Upper lobe of left lung (tissue), 6 donors: ENCODE measurements at regions not wholly inside any gene's neighbourhood (a gene's known extent, or its start where the extent isn't known, plus 50 kb on each side); places are given as distances from the start of the nearest gene placed in this dataset.

Experiments used
- ATAC-seq, 2 donors: fragments of 200-7000 bp; cut with Tn5 transposase; one replicate each; pipeline ENCODE4 v1.9.1; 2022; ENCODE audit warnings: mild to moderate bottlenecking in 2 of 2, moderate library complexity in 2 of 2; ENCODE audit not compliant: low FRiP score in 2 of 2
- DNase-seq, 2 donors: peaks; one replicate each; pipeline ENCODE4 v3.0.0-alpha.2; 2019 to 2020
- H3K27ac ChIP-seq, 4 donors: fragments of 200-600 bp; sonication (generic); one replicate each; pipeline ENCODE4 v1.5.1; 2016 to 2019
- H3K27me3 ChIP-seq, 4 donors: fragments of 200-600 bp; sonication (generic); one replicate each; pipeline ENCODE4 v1.5.1; 2017 to 2019
- H3K36me3 ChIP-seq, 4 donors: fragments of 200-600 bp; sonication (generic); one replicate each; pipeline ENCODE4 v1.5.1; 2016 to 2019
- H3K4me1 ChIP-seq, 4 donors: fragments of 200-600 bp; sonication (generic); one replicate each; pipeline ENCODE4 v1.5.1; 2018 to 2019
- H3K4me3 ChIP-seq, 4 donors: fragments of 200-600 bp; sonication (generic); one replicate each; pipeline ENCODE4 v1.5.1; 2017 to 2019; ENCODE audit warnings: mild to moderate bottlenecking in 2 of 4, moderate library complexity in 1 of 4
- H3K9me3 ChIP-seq, 4 donors: fragments of 200-600 bp; sonication (generic); one replicate each; pipeline ENCODE4 v1.5.1; 2018 to 2019
- EP300 ChIP-seq, 4 donors: sonication (generic); formaldehyde crosslinking; IDR thresholded peaks; one replicate each; pipeline ENCODE4 v1.5.1; 2017; ENCODE audit warnings: antibody characterized with exemption in 4 of 4, control low read depth in 2 of 4
- POLR2A ChIP-seq, 4 donors: fragments of 450-650 bp; IDR thresholded peaks; one replicate each; pipeline ENCODE4 v1.5.1; 2016 to 2017; ENCODE audit warnings: antibody characterized with exemption in 4 of 4, mild to moderate bottlenecking in 2 of 4
- POLR2AphosphoS5 ChIP-seq, 2 donors: sonication (generic); formaldehyde crosslinking; IDR thresholded peaks; one replicate each; pipeline ENCODE4 v1.5.1; 2017; ENCODE audit warnings: antibody characterized with exemption in 2 of 2
- WGBS, 2 donors: methylation state at CpG; one replicate each; pipeline ENCODE4 v1.1.5; 2017 to 2018; 5-methylcytosine and 5-hydroxymethylcytosine counted together
- TF ChIP-seq, protein P1 (sequence below), 6 experiments: fragments of 450-650 bp in 4 of 6; fragments of 200-600 bp in 2 of 6; sonication (generic) in 2 of 6; IDR thresholded peaks; one replicate each; pipeline ENCODE4 v1.5.1; 2016 to 2019; ENCODE audit warnings: antibody characterized with exemption in 6 of 6
- donor health status: DM: no; HTN: no; CAD: no; lungs with moderate emphysema.
- donor health status: DM: no; HTN: yes; CAD: no; lungs with severe emphysema.

DNA sequence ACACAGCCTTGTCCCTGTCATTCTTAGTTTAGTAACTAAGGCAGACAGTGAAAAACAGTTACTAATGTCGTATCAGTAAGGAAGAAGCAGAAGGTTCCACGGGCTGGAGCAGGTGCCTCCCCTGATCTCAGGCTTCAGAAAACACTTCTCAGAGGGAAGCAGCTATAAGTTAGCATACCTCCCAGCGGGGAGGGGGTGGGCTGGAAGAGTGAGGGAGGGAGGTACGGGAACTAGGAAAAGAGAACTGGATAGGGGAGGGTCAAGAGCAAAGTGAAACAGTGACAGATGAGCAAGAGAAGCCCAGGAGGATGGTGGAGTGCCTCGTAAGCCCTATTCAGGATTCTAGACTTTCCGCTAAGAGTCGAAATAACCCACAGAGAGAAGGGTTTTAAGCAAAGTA is 186.3 kb upstream of the XYLT1 start:
- TF ChIP-seq POLR2AphosphoS5 (IDR thresholded peaks at IDR 0.05) (no peak), EP300 (IDR thresholded peaks at IDR 0.05) (no peak), POLR2A (IDR thresholded peaks at IDR 0.05) (no peak)
- TF ChIP-seq, protein P1, sequence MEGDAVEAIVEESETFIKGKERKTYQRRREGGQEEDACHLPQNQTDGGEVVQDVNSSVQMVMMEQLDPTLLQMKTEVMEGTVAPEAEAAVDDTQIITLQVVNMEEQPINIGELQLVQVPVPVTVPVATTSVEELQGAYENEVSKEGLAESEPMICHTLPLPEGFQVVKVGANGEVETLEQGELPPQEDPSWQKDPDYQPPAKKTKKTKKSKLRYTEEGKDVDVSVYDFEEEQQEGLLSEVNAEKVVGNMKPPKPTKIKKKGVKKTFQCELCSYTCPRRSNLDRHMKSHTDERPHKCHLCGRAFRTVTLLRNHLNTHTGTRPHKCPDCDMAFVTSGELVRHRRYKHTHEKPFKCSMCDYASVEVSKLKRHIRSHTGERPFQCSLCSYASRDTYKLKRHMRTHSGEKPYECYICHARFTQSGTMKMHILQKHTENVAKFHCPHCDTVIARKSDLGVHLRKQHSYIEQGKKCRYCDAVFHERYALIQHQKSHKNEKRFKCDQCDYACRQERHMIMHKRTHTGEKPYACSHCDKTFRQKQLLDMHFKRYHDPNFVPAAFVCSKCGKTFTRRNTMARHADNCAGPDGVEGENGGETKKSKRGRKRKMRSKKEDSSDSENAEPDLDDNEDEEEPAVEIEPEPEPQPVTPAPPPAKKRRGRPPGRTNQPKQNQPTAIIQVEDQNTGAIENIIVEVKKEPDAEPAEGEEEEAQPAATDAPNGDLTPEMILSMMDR (IDR thresholded peaks at IDR 0.05) = no peak
- no peak overlapping the region for H3K4me3 ChIP-seq
- no peaks in the 10 kb centered on the region for H3K4me1 ChIP-seq
- DNase-seq = no peak
- no peak overlapping the region for H3K27ac ChIP-seq
- no peak for ATAC-seq
- no peaks in the 10 kb centered on the region for H3K27me3 ChIP-seq
- 33 to 42% methylated on average over 7 of the region's 7 CpGs for WGBS, 2 donors
- H3K9me3 ChIP-seq = no peaks in the 10 kb centered on the region
- H3K36me3 ChIP-seq = no peaks in the 10 kb centered on the region

DNA sequence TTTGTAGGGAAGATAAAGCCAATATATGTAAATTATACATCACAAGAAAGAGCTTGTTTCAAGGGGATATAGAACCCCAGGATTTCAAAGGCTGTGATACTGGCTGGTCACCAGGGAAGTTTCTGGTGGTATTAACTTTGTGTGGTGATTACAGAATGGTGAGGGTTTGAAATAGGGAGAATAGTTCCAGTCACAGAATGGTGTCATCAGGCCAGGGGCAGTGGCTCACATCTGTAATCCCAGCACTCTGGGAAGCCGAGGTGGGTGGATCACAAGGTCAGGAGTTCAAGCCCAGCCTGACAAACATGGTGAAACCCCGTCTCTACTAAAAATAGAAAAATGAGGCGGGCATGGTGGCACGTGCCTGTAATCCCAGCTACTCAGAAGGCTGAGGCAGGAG is 183.8 kb upstream of the XYLT1 start:
- no peaks in the 10 kb centered on the region for H3K27me3 ChIP-seq
- WGBS, 2 donors = 56% methylated on average over 4 of the region's 4 CpGs
- DNase-seq = no peak
- H3K36me3 ChIP-seq = no peaks in the 10 kb centered on the region
- H3K27ac ChIP-seq = no peak overlapping the region
- H3K4me1 ChIP-seq = no peaks in the 10 kb centered on the region
- ATAC-seq = no peak
- no peak overlapping the region for H3K4me3 ChIP-seq
- H3K9me3 ChIP-seq = no peaks in the 10 kb centered on the region
- TF ChIP-seq POLR2AphosphoS5 (IDR thresholded peaks at IDR 0.05) (no peak), EP300 (IDR thresholded peaks at IDR 0.05) (no peak), POLR2A (IDR thresholded peaks at IDR 0.05) (no peak)
- TF ChIP-seq, protein P1 (IDR thresholded peaks at IDR 0.05) = no peak

DNA sequence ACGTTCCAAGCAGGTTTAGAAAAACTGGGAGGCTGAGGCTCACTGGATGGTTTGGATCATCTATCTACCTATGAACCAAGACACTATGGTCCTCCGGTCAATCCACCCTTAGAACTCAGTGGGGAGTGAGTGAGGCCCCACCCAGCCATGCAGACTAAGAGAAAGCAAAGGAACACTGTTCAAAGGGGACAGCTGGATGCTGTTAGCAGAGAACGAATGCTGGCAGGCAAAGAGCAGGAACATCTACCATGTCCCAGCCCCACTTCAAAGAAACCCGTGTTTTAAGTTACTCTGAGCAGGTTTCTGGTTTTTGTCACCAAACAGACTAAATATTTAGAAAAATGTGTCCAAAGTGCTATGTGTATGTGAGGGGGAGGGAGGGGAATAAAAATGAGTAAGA is 183.4 kb upstream of the XYLT1 start:
- Histone ChIP-seq H3K9me3 (no peaks in the 10 kb centered on the region), H3K4me1 (no peaks in the 10 kb centered on the region), H3K4me3 (no peak overlapping the region), H3K27ac (no peak overlapping the region), H3K27me3 (no peaks in the 10 kb centered on the region), H3K36me3 (no peaks in the 10 kb centered on the region)
- ATAC-seq (peak in 1 of 2 donors; percentile 41), DNase-seq (no peak)
- WGBS, 2 donors = 64 to 67% methylated on average over 4 of the region's 4 CpGs
- TF ChIP-seq, protein P1 (IDR thresholded peaks at IDR 0.05) = no peak
- TF ChIP-seq POLR2A (IDR thresholded peaks at IDR 0.05) (no peak), POLR2AphosphoS5 (IDR thresholded peaks at IDR 0.05) (no peak), EP300 (IDR thresholded peaks at IDR 0.05) (no peak)

GRCh38 chr16:17647879-17648872 is 177.4 kb upstream of the XYLT1 start:
- Histone ChIP-seq H3K9me3 (peaks cover 0 to 7% (median 6%) of the 10 kb centered on the region in 4 donors), H3K36me3 (no peaks in the 10 kb centered on the region), H3K4me1 (no peaks in the 10 kb centered on the region), H3K4me3 (no peak overlapping the region), H3K27ac (no peak overlapping the region), H3K27me3 (no peaks in the 10 kb centered on the region)
- no peak for TF ChIP-seq EP300 (IDR thresholded peaks at IDR 0.05)
- TF ChIP-seq, protein P1 (IDR thresholded peaks at IDR 0.05) = no peak
- WGBS, 2 donors = 83 to 84% methylated on average over 8 of the region's 8 CpGs
- DNase-seq (no peak), ATAC-seq (peak in 1 of 2 donors; percentile 53)
